Thyroid gland (tissue), 4 donors: ENCODE measurements at regions not wholly inside any gene's neighbourhood (a gene's known extent, or its start where the extent isn't known, plus 50 kb on each side); places are given as distances from the start of the nearest gene placed in this dataset.

Source experiments
- DNase-seq, 2 donors: peaks; one replicate each; pipeline ENCODE4 v3.0.0-alpha.2; 2019
- H3K27ac ChIP-seq, 3 donors: fragments of 200-600 bp; sonication (generic); 1 replicate in 2 of 3; 2 replicates in 1 of 3; pipeline ENCODE4 v1.5.1; 2016 to 2019; ENCODE audit warnings: mild to moderate bottlenecking in 1 of 3, moderate library complexity in 1 of 3
- H3K27me3 ChIP-seq: fragments of 200-600 bp; sonication (generic); one replicate; pipeline ENCODE4 v1.5.1; 2019
- H3K36me3 ChIP-seq, 2 donors: fragments of 200-600 bp; sonication (generic); one replicate each; pipeline ENCODE4 v1.5.1; 2016 to 2019
- H3K4me1 ChIP-seq, 2 donors: fragments of 200-600 bp; sonication (generic); one replicate each; pipeline ENCODE4 v1.5.1; 2017 to 2019
- H3K4me3 ChIP-seq, 3 donors: fragments of 200-600 bp; sonication (generic); replicated peaks in 1 of 3; 1 replicate in 2 of 3; 2 replicates in 1 of 3; pipeline ENCODE4 v1.5.1; 2016; ENCODE audit warnings: mild to moderate bottlenecking in 1 of 3
- H3K9me3 ChIP-seq: fragments of 200-600 bp; sonication (generic); one replicate; pipeline ENCODE4 v1.5.1; 2017
- POLR2A ChIP-seq, 2 donors: fragments of 450-650 bp; IDR thresholded peaks; one replicate each; pipeline ENCODE4 v1.6.1; 2017; ENCODE audit warnings: antibody characterized with exemption in 2 of 2, mild to moderate bottlenecking in 2 of 2, moderate library complexity in 1 of 2
- WGBS, 2 donors: methylation state at CpG; one replicate each; pipeline ENCODE4 v1.1.5; 2017; 5-methylcytosine and 5-hydroxymethylcytosine counted together
- intact Hi-C: fragments of 100-400 bp; cut with DNase I; formaldehyde crosslinking; loops from one replicate; pipeline ENCODE4 v1.15.1; 2023
- TF ChIP-seq, protein P1 (sequence below), 6 experiments: fragments of 200-600 bp in 3 of 6; fragments of 450-650 bp in 3 of 6; sonication (generic) in 3 of 6; IDR thresholded peaks; one replicate each; pipeline ENCODE4 v1.5.1; 2016 to 2019; ENCODE audit warnings: antibody characterized with exemption in 6 of 6, mild to moderate bottlenecking in 2 of 6, inconsistent platforms in 1 of 6, moderate library complexity in 1 of 6

DNA sequence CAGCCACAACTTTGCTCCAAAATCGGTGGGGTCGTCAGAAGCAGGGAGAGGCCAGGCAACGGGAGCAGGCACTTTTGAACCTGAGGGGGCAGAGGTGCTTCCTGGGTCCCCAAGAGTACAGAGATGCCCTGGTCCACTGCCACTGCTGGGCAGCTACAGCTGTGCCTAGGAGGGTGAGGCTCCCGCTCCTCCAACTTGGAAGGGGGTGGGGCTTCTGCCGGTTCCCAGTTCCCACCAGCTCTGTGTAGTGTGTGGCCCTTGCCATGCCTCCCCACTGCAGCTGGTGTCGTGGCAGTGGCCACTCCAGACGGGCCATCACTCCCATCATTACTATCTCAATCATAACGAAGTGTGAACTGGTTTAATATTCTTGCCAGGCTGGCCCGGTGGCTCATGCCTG, 1496.3 kb downstream of the PCDH7 start:
- no peak overlapping the region for H3K27ac ChIP-seq
- no peak overlapping the region for H3K4me3 ChIP-seq
- TF ChIP-seq POLR2A (IDR thresholded peaks at IDR 0.05): no peak
- WGBS, 2 donors: 92 to 96% methylated on average over 4 to 9 of the region's 9 CpGs
- no peaks in the 10 kb centered on the region for H3K9me3 ChIP-seq
- H3K4me1 ChIP-seq: no peaks in the 10 kb centered on the region
- no peaks in the 10 kb centered on the region for H3K27me3 ChIP-seq
- no peak for DNase-seq
- no peaks in the 10 kb centered on the region for H3K36me3 ChIP-seq
- intact Hi-C loops: no loop called here

DNA sequence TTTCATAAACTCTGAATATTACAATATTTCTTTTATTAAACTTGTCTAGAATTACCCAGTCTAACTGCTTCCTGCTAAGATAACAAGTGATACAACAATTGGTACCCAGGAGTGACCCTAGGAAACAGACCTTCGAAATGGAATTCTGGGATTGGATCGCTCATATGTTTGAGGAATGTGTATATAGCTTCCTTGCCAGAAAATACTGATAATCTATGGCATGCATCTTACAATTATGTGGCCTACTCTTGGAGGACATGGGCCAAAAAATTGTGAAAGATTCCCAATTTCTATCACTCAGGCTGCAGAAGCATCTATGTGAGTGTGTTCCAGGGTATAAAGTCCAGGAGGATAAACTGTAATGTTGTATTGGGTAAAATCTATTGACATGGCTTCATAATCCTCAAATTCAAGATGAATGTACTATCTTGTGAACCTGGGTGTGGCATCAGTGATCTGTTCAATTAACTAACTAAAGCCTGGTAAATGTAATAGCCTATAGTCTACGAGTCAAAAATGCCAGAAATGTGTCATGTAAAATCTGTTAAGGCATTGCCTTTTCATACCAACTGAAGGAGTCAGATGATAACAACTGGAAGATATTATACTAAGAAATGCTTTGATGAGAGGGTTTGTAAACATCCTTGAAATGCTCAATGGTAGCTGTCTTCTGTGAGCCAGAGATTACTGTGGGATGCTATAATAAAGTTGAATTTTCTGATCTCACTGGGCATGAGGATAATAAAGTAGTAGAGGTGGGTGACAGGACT, 1499.3 kb downstream of the PCDH7 start:
- no peaks in the 10 kb centered on the region for H3K27me3 ChIP-seq
- no peak for TF ChIP-seq POLR2A (IDR thresholded peaks at IDR 0.05)
- TF ChIP-seq, protein P1, sequence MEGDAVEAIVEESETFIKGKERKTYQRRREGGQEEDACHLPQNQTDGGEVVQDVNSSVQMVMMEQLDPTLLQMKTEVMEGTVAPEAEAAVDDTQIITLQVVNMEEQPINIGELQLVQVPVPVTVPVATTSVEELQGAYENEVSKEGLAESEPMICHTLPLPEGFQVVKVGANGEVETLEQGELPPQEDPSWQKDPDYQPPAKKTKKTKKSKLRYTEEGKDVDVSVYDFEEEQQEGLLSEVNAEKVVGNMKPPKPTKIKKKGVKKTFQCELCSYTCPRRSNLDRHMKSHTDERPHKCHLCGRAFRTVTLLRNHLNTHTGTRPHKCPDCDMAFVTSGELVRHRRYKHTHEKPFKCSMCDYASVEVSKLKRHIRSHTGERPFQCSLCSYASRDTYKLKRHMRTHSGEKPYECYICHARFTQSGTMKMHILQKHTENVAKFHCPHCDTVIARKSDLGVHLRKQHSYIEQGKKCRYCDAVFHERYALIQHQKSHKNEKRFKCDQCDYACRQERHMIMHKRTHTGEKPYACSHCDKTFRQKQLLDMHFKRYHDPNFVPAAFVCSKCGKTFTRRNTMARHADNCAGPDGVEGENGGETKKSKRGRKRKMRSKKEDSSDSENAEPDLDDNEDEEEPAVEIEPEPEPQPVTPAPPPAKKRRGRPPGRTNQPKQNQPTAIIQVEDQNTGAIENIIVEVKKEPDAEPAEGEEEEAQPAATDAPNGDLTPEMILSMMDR (IDR thresholded peaks at IDR 0.05): no peak
- no peak overlapping the region for H3K4me3 ChIP-seq
- no peaks in the 10 kb centered on the region for H3K9me3 ChIP-seq
- H3K36me3 ChIP-seq: no peaks in the 10 kb centered on the region
- H3K4me1 ChIP-seq: no peaks in the 10 kb centered on the region
- DNase-seq: no peak
- WGBS, 2 donors: 55 to 88% methylated on average over 3 of the region's 3 CpGs
- no peak overlapping the region for H3K27ac ChIP-seq
- intact Hi-C loops: no loop called here

DNA sequence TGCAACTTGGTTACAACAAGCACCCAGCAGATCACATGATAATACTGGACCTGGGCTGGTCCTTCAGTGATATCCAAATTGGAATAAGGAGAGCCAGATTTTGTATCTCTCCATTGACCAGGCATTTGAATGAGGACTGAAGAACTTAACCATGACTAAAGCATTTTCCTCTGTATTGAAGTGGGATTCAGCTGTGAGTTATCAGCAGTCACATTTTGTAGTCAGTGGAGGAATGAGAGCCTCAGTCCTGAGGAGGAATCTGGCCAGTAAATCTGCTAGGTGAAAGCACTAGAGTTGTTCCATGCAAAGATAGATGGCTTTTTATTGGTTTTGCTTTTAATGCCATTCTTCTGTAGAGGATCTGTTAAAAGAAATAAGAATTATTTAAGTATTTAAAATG, 1506.0 kb downstream of the PCDH7 start:
- no peak for DNase-seq
- Histone ChIP-seq H3K9me3 (no peaks in the 10 kb centered on the region), H3K27me3 (no peaks in the 10 kb centered on the region), H3K27ac (no peak overlapping the region), H3K4me3 (no peak overlapping the region), H3K36me3 (no peaks in the 10 kb centered on the region), H3K4me1 (no peaks in the 10 kb centered on the region)
- intact Hi-C loops: no loop called here
- TF ChIP-seq, protein P1 (IDR thresholded peaks at IDR 0.05): no peak
- no peak for TF ChIP-seq POLR2A (IDR thresholded peaks at IDR 0.05)

DNA sequence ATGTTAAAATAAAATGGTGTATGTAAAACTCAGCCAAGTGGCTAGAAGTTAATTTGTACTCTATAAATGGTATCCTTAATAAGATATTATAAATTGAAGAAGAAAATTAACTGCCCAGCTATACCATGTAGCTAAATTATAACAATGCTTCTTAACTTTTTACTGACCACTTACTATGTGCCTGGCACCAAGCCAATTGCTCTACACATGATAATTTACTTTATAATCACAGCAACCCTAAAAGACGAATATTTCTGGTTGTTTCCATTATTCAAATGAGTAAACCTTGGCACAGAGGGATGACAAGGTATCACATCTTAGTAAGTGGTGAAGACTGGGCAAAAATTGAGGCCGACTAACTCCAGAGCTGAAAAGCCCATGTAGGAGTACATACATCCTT, 1506.6 kb downstream of the PCDH7 start:
- WGBS, 2 donors: 86 to 91% methylated on average over 2 of the region's 2 CpGs
- DNase-seq: no peak
- Histone ChIP-seq H3K9me3 (no peaks in the 10 kb centered on the region), H3K27me3 (no peaks in the 10 kb centered on the region), H3K4me1 (no peaks in the 10 kb centered on the region), H3K27ac (no peak overlapping the region), H3K36me3 (no peaks in the 10 kb centered on the region), H3K4me3 (no peak overlapping the region)
- TF ChIP-seq, protein P1 (IDR thresholded peaks at IDR 0.05): no peak
- no peak for TF ChIP-seq POLR2A (IDR thresholded peaks at IDR 0.05)
- intact Hi-C loops: no loop called here

DNA sequence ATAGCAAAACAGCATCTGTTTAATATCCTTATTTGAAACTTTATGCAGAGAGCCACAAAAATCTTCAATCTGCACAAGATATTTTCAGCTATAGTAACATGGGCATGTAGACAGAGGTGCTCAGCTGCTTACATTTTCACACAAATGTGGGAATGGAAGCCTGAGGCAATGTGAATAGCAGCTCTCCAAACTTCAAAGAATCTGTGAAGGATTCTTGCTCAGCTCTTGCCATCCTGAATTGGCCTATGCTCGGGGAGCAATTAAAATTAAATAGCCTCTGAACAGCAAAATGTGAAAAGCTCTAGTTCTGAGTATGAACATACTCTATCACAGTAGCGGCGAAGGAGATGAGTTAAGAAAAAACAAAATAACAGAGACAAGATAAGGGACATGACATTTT, 1523.8 kb downstream of the PCDH7 start:
- intact Hi-C loops: no loop called here
- H3K4me3 ChIP-seq: no peak overlapping the region
- no peak for DNase-seq
- no peaks in the 10 kb centered on the region for H3K27me3 ChIP-seq
- no peaks in the 10 kb centered on the region for H3K36me3 ChIP-seq
- TF ChIP-seq, protein P1 (IDR thresholded peaks at IDR 0.05): no peak
- TF ChIP-seq POLR2A (IDR thresholded peaks at IDR 0.05): no peak
- H3K4me1 ChIP-seq: no peaks in the 10 kb centered on the region
- H3K27ac ChIP-seq: no peak overlapping the region
- no peaks in the 10 kb centered on the region for H3K9me3 ChIP-seq
- 69 to 70% methylated on average over 3 of the region's 3 CpGs for WGBS, 2 donors
